ENCODE measurements at regions not wholly inside any gene's neighbourhood (a gene's known extent, or its start where the extent isn't known, plus 50 kb on each side); places are given as distances from the start of the nearest gene placed in this dataset.
"Not testable (repeated sequence)": the region's sequence is repeated elsewhere in the genome, so short reads cannot be mapped to it uniquely, and the experiment has no call there.

DNA sequence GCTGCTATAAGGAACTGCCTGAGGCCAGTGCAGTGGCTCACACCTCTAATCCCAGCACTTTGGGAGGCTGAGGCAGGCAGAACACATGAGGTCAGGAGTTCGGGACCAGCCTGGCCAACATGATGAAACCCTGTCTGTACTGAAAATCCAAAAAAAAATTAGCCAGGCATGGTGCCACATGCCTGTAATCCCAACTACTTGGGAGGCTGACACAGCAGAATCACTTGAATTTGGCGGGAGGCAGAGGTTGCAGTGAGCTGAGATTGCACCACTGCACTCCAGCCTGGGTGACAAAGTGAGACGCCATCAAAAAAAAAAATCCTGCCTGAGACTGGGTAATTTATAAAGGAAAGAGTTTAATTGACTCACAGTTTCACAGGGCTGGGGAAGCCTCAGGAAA is 247.1 kb upstream of the GHR start:
- TF ChIP-seq ZFX (IDR thresholded peaks at IDR 0.05; ENCODE audit: borderline replicate concordance): not testable (repeated sequence)
- TF ChIP-seq, protein P1, sequence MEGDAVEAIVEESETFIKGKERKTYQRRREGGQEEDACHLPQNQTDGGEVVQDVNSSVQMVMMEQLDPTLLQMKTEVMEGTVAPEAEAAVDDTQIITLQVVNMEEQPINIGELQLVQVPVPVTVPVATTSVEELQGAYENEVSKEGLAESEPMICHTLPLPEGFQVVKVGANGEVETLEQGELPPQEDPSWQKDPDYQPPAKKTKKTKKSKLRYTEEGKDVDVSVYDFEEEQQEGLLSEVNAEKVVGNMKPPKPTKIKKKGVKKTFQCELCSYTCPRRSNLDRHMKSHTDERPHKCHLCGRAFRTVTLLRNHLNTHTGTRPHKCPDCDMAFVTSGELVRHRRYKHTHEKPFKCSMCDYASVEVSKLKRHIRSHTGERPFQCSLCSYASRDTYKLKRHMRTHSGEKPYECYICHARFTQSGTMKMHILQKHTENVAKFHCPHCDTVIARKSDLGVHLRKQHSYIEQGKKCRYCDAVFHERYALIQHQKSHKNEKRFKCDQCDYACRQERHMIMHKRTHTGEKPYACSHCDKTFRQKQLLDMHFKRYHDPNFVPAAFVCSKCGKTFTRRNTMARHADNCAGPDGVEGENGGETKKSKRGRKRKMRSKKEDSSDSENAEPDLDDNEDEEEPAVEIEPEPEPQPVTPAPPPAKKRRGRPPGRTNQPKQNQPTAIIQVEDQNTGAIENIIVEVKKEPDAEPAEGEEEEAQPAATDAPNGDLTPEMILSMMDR (IDR thresholded peaks at IDR 0.05): not testable (repeated sequence)
